ENCODE measurements at regions not wholly inside any gene's neighbourhood (a gene's known extent, or its start where the extent isn't known, plus 50 kb on each side); places are given as distances from the start of the nearest gene placed in this dataset.

DNA sequence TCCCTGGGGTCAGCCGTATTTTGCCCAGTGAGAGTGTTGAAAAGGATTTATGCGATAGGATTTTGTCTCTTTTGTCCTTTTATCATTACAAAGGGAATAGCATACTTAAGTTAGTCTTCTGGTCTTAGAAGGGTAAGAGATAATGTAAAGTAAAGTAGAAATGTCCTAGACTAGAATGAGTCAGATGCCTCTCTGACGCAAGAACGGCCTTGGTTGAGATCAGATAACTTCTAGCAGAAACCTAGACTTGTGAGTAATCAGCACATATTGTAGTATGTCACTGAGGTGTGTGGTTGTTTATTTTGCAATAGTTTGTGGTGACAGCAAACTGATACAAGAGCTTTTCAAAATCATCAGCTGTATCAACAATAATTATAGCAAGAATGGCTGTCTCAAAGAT, 866.1 kb downstream of the NSUN3 start:
- no peak for TF ChIP-seq ZFX (IDR thresholded peaks at IDR 0.05)
- TF ChIP-seq, protein P1, sequence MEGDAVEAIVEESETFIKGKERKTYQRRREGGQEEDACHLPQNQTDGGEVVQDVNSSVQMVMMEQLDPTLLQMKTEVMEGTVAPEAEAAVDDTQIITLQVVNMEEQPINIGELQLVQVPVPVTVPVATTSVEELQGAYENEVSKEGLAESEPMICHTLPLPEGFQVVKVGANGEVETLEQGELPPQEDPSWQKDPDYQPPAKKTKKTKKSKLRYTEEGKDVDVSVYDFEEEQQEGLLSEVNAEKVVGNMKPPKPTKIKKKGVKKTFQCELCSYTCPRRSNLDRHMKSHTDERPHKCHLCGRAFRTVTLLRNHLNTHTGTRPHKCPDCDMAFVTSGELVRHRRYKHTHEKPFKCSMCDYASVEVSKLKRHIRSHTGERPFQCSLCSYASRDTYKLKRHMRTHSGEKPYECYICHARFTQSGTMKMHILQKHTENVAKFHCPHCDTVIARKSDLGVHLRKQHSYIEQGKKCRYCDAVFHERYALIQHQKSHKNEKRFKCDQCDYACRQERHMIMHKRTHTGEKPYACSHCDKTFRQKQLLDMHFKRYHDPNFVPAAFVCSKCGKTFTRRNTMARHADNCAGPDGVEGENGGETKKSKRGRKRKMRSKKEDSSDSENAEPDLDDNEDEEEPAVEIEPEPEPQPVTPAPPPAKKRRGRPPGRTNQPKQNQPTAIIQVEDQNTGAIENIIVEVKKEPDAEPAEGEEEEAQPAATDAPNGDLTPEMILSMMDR (conservative IDR thresholded peaks at IDR 0.05), result no peak
- H3K27ac ChIP-seq, result no peak overlapping the region

DNA sequence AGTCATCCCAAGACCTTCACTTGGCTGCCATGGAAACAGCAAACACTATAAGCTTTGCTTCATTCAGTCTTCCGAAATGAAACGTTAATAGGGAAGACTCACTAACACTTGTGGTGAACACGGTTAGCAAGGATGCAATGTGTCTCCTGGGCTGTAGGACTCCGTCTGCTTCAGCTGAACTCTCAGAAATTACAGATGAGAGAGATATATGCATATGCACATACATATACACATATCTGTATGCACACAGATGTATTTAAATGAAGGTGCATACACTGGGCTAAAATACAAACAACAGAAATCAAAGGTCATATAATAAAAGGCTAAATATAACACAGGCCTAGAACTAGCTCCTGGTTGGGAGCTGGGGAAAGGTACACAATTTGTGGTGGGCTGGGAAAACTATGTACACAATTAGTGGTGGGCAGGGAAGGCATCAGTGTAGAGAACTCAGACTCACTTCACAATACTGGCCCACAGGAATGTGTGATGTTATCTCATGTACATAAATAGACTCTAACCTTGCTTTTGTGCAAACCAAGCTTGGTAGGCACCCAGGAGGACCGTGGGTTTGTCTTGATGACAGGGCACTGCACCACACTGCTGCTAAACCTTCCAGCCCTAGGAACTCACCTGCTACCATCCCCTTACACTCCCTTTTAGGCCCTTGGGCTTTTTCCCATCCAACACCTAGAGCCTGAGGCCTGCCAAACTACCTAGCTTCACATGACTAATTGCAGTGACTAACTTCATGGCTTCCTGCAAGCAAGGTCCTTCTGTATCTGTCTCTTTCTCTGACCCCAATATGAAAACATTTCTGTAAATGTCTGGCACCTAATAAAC, 873.1 kb downstream of the NSUN3 start:
- TF ChIP-seq ZFX (IDR thresholded peaks at IDR 0.05), result no peak
- TF ChIP-seq, protein P1 (conservative IDR thresholded peaks at IDR 0.05), result no peak
- no peak overlapping the region for H3K27ac ChIP-seq

DNA sequence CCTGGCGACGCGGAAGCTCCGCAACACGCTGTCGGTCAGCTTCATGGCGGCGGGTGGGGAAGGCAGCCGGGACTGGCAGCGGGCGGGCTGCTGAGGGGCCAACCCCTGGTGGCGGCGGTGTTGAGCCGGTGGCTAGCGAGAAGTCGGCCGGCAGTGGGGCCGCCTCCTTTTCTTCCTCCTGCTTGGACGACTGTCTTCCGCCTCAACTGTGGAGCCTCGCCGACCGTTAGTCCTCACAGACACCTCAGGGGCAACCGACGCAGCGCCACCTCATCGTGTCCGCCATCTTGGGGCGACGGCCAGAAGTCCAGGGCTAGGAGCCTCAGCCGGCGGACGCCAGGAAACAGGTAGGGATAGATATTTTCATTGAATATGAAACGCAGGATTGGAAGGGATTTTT, 875.1 kb downstream of the NSUN3 start:
- H3K27ac ChIP-seq, result no peak overlapping the region
- no peak for TF ChIP-seq ZFX (IDR thresholded peaks at IDR 0.05)
- TF ChIP-seq, protein P1 (conservative IDR thresholded peaks at IDR 0.05), result no peak

DNA sequence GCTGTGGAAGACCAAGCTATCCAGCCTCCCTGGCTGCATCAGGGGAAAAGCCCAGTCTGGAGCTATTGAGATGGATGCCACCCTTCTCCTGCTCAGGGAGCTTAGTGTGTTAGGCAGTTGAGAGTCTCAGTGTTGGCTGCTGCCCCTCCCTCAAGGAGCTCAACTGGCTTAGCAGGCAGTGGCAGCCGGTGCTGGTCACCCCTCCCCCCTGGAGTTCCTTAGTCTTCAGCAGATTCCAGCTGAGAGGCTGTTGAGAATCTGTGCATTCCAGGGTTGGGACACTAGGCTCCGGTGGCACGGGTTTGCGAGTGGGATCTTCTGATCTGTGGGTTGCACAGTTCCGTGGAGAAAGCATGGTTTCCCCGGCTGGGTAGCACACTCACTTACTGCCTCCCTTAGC, 883.8 kb downstream of the NSUN3 start:
- no peak for TF ChIP-seq ZFX (IDR thresholded peaks at IDR 0.05)
- TF ChIP-seq, protein P1 (conservative IDR thresholded peaks at IDR 0.05), result no peak
- H3K27ac ChIP-seq, result no peak overlapping the region

DNA sequence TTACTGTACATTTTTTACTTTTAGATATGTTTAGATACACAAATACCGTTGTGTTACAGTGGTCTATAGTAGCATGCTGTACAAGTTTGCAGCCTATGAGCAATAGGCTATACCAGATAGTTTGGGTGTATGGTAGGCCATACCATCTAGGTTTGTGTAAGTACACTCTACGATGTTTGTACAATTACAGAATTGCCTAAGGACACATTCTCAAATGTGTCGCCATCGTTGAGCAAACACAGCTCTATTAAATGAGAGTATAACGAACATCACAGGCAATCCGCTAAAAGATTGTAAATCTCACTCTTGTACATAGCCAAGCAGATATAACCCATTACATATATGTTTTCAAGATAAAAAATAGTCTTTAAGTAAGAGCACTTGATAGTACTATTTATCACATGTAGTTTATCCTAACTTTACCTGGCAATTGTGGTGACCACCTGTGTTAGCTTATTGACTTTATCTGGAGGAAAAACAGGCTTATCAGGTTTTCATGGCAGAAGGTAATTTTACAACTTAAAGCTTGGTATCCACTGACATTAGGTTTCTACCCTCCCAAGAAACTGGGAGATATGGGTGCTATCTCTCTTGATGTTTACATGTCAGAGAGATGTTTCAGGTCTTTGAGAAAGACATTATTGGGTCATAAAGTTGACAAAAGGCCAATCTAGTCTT, 898.7 kb downstream of the NSUN3 start:
- no peak for TF ChIP-seq ZFX (IDR thresholded peaks at IDR 0.05)
- TF ChIP-seq, protein P1 (conservative IDR thresholded peaks at IDR 0.05), result no peak
- H3K27ac ChIP-seq, result no peak overlapping the region

DNA sequence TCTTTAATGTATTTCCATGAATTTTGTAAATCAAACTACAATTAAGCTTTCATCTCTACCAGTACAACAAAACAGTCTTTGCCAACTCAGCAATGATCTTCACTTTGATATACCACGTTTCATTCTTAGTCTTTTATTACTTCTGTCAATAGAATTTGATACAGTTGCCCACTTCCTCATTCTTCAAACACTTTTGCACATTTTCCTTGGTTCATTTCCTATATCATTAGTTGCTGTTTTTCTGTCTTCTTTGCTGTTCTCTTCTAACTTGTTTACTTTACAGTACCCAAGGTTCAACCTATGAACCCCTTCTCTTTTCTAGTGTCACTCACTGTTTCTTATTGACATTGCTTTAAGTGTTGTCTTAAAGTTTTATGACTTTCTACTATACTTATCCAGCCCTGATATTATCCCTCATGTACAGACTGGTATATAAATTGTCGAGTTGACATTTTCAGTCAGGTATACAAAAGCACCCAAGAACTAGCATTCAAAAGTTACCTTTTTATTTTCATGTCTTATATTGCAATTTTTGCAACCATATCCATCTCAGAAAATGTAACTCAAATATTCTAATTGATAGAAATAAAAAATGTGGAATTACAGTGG, 903.1 kb downstream of the NSUN3 start:
- TF ChIP-seq ZFX (IDR thresholded peaks at IDR 0.05), result no peak
- TF ChIP-seq, protein P1 (conservative IDR thresholded peaks at IDR 0.05), result no peak
- no peak overlapping the region for H3K27ac ChIP-seq

DNA sequence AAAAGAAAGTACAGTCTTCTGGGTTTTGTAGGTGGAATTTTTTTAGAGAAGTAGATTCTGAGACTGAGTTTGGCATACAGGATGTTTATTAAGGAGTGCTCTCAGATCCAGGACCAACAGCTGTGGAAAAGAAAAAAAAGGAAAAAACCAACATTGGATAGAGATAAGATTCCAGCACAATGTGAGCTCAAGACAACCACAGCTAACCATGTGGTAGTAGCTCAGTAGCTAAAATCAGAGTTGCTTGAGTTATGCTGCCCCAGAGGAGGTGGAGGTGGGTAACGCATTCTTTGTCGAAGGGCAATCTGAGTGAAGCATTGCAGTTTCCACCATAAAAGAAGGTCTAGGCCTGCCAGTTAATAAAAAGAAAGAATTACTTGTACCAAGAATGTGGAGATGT, 904.3 kb downstream of the NSUN3 start:
- no peak for TF ChIP-seq ZFX (IDR thresholded peaks at IDR 0.05)
- TF ChIP-seq, protein P1 (conservative IDR thresholded peaks at IDR 0.05), result no peak

More for the DNA sequence above, 904.3 kb downstream of the NSUN3 start:
- H3K27ac ChIP-seq, result no peak overlapping the region

Measured in C4-2B (cell line).